ENCODE measurements at regions not wholly inside any gene's neighbourhood (a gene's known extent, or its start where the extent isn't known, plus 50 kb on each side); places are given as distances from the start of the nearest gene placed in this dataset.
"Not testable (repeated sequence)": the region's sequence is repeated elsewhere in the genome, so short reads cannot be mapped to it uniquely, and the experiment has no call there.

- TF ChIP-seq, protein P1, sequence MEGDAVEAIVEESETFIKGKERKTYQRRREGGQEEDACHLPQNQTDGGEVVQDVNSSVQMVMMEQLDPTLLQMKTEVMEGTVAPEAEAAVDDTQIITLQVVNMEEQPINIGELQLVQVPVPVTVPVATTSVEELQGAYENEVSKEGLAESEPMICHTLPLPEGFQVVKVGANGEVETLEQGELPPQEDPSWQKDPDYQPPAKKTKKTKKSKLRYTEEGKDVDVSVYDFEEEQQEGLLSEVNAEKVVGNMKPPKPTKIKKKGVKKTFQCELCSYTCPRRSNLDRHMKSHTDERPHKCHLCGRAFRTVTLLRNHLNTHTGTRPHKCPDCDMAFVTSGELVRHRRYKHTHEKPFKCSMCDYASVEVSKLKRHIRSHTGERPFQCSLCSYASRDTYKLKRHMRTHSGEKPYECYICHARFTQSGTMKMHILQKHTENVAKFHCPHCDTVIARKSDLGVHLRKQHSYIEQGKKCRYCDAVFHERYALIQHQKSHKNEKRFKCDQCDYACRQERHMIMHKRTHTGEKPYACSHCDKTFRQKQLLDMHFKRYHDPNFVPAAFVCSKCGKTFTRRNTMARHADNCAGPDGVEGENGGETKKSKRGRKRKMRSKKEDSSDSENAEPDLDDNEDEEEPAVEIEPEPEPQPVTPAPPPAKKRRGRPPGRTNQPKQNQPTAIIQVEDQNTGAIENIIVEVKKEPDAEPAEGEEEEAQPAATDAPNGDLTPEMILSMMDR (IDR thresholded peaks at IDR 0.05) = not testable (repeated sequence)
- not testable (repeated sequence) for TF ChIP-seq POLR2A, POLR2AphosphoS5, EP300 (IDR thresholded peaks at IDR 0.05)
These were observed 69.4 kb upstream of the RTL6 start for GRCh38 chr22:44567378-44567841.

Data from suprapubic skin (tissue), 4 donors.